Activated effector memory CD4-positive, alpha-beta T cell treated with Interleukin-2 at 50 U/mL for 16 hours (primary cell): ENCODE measurements at regions not wholly inside any gene's neighbourhood (a gene's known extent, or its start where the extent isn't known, plus 50 kb on each side); places are given as distances from the start of the nearest gene placed in this dataset.
"Not testable (repeated sequence)": the region's sequence is repeated elsewhere in the genome, so short reads cannot be mapped to it uniquely, and the experiment has no call there.

Experiments
- DNase-seq: peaks from one replicate; pipeline ENCODE4 v3.0.0-alpha.2; 2020

GRCh38 chr22:27585141-27585540, 216.4 kb downstream of the MN1 start:
- no peak for DNase-seq

- DNase-seq: no peak
Measured at GRCh38 chr22:27588268-27588667, 213.3 kb downstream of the MN1 start.

- no peak for DNase-seq
Measured at GRCh38 chr22:27588915-27589314, 212.6 kb downstream of the MN1 start.

- DNase-seq: no peak
Measured at GRCh38 chr22:27591060-27591459, 210.5 kb downstream of the MN1 start.

GRCh38 chr22:27593378-27593777, 208.2 kb downstream of the MN1 start:
- no peak for DNase-seq

- no peak for DNase-seq
Measured at GRCh38 chr22:27594020-27594419, 207.5 kb downstream of the MN1 start.

- DNase-seq: no peak
Measured at GRCh38 chr22:27594474-27595134, 207.0 kb downstream of the MN1 start.

- DNase-seq: no peak
Measured at GRCh38 chr22:27596133-27596870, 205.3 kb downstream of the MN1 start.

GRCh38 chr22:27597703-27598444, 203.7 kb downstream of the MN1 start:
- DNase-seq: no peak

GRCh38 chr22:27598792-27599191, 202.8 kb downstream of the MN1 start:
- DNase-seq: no peak

GRCh38 chr22:27601195-27601594, 200.4 kb downstream of the MN1 start:
- DNase-seq: no peak

- DNase-seq: no peak
Measured at GRCh38 chr22:27602390-27602789, 199.2 kb downstream of the MN1 start.

GRCh38 chr22:27603111-27603799, 198.3 kb downstream of the MN1 start:
- DNase-seq: no peak

GRCh38 chr22:27603800-27604144, 197.8 kb downstream of the MN1 start:
- no peak for DNase-seq

GRCh38 chr22:27605390-27605789, 196.2 kb downstream of the MN1 start:
- DNase-seq: no peak

- not testable (repeated sequence) for DNase-seq
Measured at GRCh38 chr22:27607750-27608149, 193.8 kb downstream of the MN1 start.

GRCh38 chr22:27609451-27609888, 192.1 kb downstream of the MN1 start:
- DNase-seq: no peak

GRCh38 chr22:27610164-27610563, 191.4 kb downstream of the MN1 start:
- DNase-seq: not testable (repeated sequence)

- DNase-seq: no peak
Measured at GRCh38 chr22:27610863-27611786, 190.4 kb downstream of the MN1 start.

- DNase-seq: no peak
Measured at GRCh38 chr22:27612115-27612514, 189.4 kb downstream of the MN1 start.

GRCh38 chr22:27613099-27614005, 188.2 kb downstream of the MN1 start:
- DNase-seq: no peak
